HL-60 (cell line): ENCODE measurements at regions not wholly inside any gene's neighbourhood (a gene's known extent, or its start where the extent isn't known, plus 50 kb on each side); places are given as distances from the start of the nearest gene placed in this dataset.

Source experiments
- DNase-seq, 2 experiments: peaks; one replicate each; pipeline ENCODE4 v3.0.0-alpha.2; 2010 to 2020; ENCODE audit warnings: low read depth in 1 of 2, low spot score in 1 of 2
- H3K27ac ChIP-seq: fragments of 250-450 bp; sonication (Bioruptor Pico); replicated peaks from 2 replicates; pipeline ENCODE4 v1.5.1; 2020; ENCODE audit warnings: mild to moderate bottlenecking, moderate library complexity
- H3K27me3 ChIP-seq: fragments of 250-450 bp; sonication (Bioruptor Pico); 2 replicates; pipeline ENCODE4 v1.5.1; 2021; ENCODE audit warnings: mild to moderate bottlenecking, moderate library complexity; ENCODE audit not compliant: insufficient read depth, poor library complexity, severe bottlenecking
- H3K4me3 ChIP-seq: replicated peaks from 2 replicates; pipeline ENCODE4 v1.5.1; 2011; ENCODE audit warnings: mild to moderate bottlenecking, control low read depth, low read length; ENCODE audit not compliant: insufficient read depth
- GABPA ChIP-seq: IDR thresholded peaks from 2 replicates; pipeline ENCODE4 v1.6.1; 2012; ENCODE audit warnings: low read depth
- POLR2AphosphoS5 ChIP-seq: IDR thresholded peaks from 2 replicates; pipeline ENCODE4 v1.6.1; 2012; ENCODE audit warnings: low read depth
- REST ChIP-seq: IDR thresholded peaks from 2 replicates; pipeline ENCODE4 v1.6.1; 2012; ENCODE audit warnings: low read depth; ENCODE audit not compliant: insufficient replicate concordance
- SPI1 ChIP-seq: IDR thresholded peaks from 2 replicates; pipeline ENCODE4 v1.6.1; 2012; ENCODE audit warnings: low read depth, mild to moderate bottlenecking, borderline replicate concordance
- TF ChIP-seq, protein P1 (sequence below): IDR thresholded peaks from one replicate; pipeline ENCODE4 v1.5.1; 2011; ENCODE audit warnings: low read length, control low read depth, inconsistent platforms; ENCODE audit not compliant: insufficient read depth

DNA sequence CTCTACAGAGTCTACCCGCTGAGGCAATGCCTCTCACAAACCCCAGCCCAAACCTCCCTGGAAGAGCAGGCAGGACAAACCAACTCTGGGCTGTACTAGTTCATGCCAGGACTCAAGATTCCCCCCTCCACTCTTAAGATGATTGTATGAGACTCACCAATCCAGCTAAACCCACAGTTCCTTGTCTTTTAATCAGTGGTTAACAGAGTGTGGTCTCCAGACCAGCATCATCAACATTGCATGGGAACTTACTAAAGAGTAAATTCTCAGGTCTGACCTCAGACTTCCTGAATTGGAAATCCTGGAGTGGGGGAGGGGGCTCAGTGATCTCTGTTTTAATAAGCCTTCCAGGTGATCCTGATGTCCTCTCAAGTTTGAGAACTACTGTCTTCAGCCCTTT, 240.9 kb downstream of the GAS1 start:
- DNase-seq, result no peak
- TF ChIP-seq POLR2AphosphoS5 (no peak), SPI1 (no peak), REST (no peak), GABPA (no peak)
- TF ChIP-seq, protein P1, sequence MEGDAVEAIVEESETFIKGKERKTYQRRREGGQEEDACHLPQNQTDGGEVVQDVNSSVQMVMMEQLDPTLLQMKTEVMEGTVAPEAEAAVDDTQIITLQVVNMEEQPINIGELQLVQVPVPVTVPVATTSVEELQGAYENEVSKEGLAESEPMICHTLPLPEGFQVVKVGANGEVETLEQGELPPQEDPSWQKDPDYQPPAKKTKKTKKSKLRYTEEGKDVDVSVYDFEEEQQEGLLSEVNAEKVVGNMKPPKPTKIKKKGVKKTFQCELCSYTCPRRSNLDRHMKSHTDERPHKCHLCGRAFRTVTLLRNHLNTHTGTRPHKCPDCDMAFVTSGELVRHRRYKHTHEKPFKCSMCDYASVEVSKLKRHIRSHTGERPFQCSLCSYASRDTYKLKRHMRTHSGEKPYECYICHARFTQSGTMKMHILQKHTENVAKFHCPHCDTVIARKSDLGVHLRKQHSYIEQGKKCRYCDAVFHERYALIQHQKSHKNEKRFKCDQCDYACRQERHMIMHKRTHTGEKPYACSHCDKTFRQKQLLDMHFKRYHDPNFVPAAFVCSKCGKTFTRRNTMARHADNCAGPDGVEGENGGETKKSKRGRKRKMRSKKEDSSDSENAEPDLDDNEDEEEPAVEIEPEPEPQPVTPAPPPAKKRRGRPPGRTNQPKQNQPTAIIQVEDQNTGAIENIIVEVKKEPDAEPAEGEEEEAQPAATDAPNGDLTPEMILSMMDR, result no peak
- Histone ChIP-seq H3K27ac (no peak overlapping the region), H3K4me3 (no peak overlapping the region), H3K27me3 (no peaks in the 10 kb centered on the region)

DNA sequence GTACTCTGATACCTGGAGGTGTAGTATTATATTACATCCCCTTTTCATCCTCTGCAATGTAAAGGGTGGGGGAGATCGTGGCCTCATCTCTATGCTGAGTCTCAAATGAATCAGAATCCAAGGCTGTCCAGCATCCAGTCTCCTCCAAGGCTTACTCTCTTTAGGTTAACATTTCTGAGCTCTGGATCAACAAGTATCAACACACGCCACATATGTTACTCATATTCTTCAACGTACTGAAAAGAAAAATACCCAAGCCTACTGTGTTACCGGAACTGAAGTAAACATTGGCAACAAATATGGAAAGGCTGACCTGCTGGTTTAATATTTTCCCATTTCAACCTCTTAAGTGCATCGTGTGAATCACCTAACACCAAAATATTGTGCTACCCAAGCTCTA, 241.8 kb downstream of the GAS1 start:
- DNase-seq, result no peak
- no peaks in the 10 kb centered on the region for H3K27me3 ChIP-seq
- TF ChIP-seq REST, result no peak
- TF ChIP-seq SPI1, result no peak
- no peak for TF ChIP-seq GABPA
- TF ChIP-seq, protein P1, result no peak
- TF ChIP-seq POLR2AphosphoS5, result no peak
- H3K27ac ChIP-seq, result no peak overlapping the region
- no peak overlapping the region for H3K4me3 ChIP-seq

GRCh38 chr9:86703346-86703745, 244.0 kb downstream of the GAS1 start:
- no peaks in the 10 kb centered on the region for H3K27me3 ChIP-seq
- no peak for DNase-seq
- H3K4me3 ChIP-seq, result no peak overlapping the region
- no peak for TF ChIP-seq SPI1
- no peak for TF ChIP-seq POLR2AphosphoS5
- TF ChIP-seq, protein P1, result no peak
- TF ChIP-seq GABPA, result no peak
- TF ChIP-seq REST, result no peak
- H3K27ac ChIP-seq, result no peak overlapping the region
